Ascending aorta (tissue), 2 donors: ENCODE measurements at regions not wholly inside any gene's neighbourhood (a gene's known extent, or its start where the extent isn't known, plus 50 kb on each side); places are given as distances from the start of the nearest gene placed in this dataset.

Experiments
- DNase-seq, 2 donors: peaks; one replicate each; pipeline ENCODE4 v3.0.0-alpha.2; 2019; ENCODE audit warnings: low spot score in 2 of 2
- H3K27ac ChIP-seq, 2 donors: fragments of 200-600 bp; sonication (generic); one replicate each; pipeline ENCODE4 v1.5.1; 2016 to 2017; ENCODE audit warnings: mild to moderate bottlenecking in 1 of 2
- H3K27me3 ChIP-seq: fragments of 200-600 bp; sonication (generic); one replicate; pipeline ENCODE4 v1.5.1; 2017
- H3K36me3 ChIP-seq, 2 donors: fragments of 200-600 bp; sonication (generic); one replicate each; pipeline ENCODE4 v1.5.1; 2016
- H3K4me1 ChIP-seq, 2 donors: fragments of 200-600 bp; sonication (generic); one replicate each; pipeline ENCODE4 v1.5.1; 2016 to 2017; ENCODE audit warnings: mild to moderate bottlenecking in 1 of 2
- H3K4me3 ChIP-seq, 2 donors: fragments of 200-600 bp; sonication (generic); one replicate each; pipeline ENCODE4 v1.5.1; 2016 to 2017; ENCODE audit warnings: mild to moderate bottlenecking in 1 of 2
- H3K9me3 ChIP-seq, 2 donors: fragments of 200-600 bp; sonication (generic); one replicate each; pipeline ENCODE4 v1.5.1; 2016
- CTCF ChIP-seq, 3 experiments: fragments of 200-600 bp in 2 of 3; fragments of 450-650 bp in 1 of 3; sonication (generic) in 2 of 3; IDR thresholded peaks; one replicate each; pipeline ENCODE4 v1.5.1; 2016 to 2019; ENCODE audit warnings: antibody characterized with exemption in 3 of 3, mild to moderate bottlenecking in 1 of 3, moderate library complexity in 1 of 3
- intact Hi-C: fragments of 100-400 bp; cut with DNase I; formaldehyde crosslinking; loops from one replicate; pipeline ENCODE4 v1.15.1; 2023

- no peaks in the 10 kb centered on the region for H3K36me3 ChIP-seq
- peaks cover 0 to 3% of the 10 kb centered on the region in 2 donors for H3K4me1 ChIP-seq
- intact Hi-C loops, result no loop called here
- no peaks in the 10 kb centered on the region for H3K9me3 ChIP-seq
- DNase-seq, result no peak
- no peak overlapping the region for H3K27ac ChIP-seq
- H3K4me3 ChIP-seq, result no peak overlapping the region
- no peaks in the 10 kb centered on the region for H3K27me3 ChIP-seq
- no peak for TF ChIP-seq CTCF (IDR thresholded peaks at IDR 0.05)
Observed at GRCh38 chr10:110408943-110409342, 88.8 kb upstream of the DUSP5 start.

- Histone ChIP-seq H3K9me3 (no peaks in the 10 kb centered on the region), H3K4me3 (no peak overlapping the region), H3K36me3 (no peaks in the 10 kb centered on the region), H3K27ac (no peak overlapping the region), H3K4me1 (peaks cover 0 to 3% of the 10 kb centered on the region in 2 donors), H3K27me3 (no peaks in the 10 kb centered on the region)
- intact Hi-C loops, result no loop called here
- DNase-seq, result no peak
- no peak for TF ChIP-seq CTCF (IDR thresholded peaks at IDR 0.05)
Observed at GRCh38 chr10:110409488-110409887, 88.2 kb upstream of the DUSP5 start.

- Histone ChIP-seq H3K36me3 (no peaks in the 10 kb centered on the region), H3K27me3 (no peaks in the 10 kb centered on the region), H3K9me3 (no peaks in the 10 kb centered on the region), H3K4me3 (no peak overlapping the region), H3K27ac (no peak overlapping the region), H3K4me1 (peaks cover 0 to 3% of the 10 kb centered on the region in 2 donors)
- DNase-seq, result no peak
- TF ChIP-seq CTCF (IDR thresholded peaks at IDR 0.05), result no peak
- intact Hi-C loops, result no loop called here
Observed at GRCh38 chr10:110409926-110410325, 87.8 kb upstream of the DUSP5 start.

- Histone ChIP-seq H3K9me3 (no peaks in the 10 kb centered on the region), H3K36me3 (no peaks in the 10 kb centered on the region), H3K27me3 (no peaks in the 10 kb centered on the region), H3K27ac (no peak overlapping the region), H3K4me3 (no peak overlapping the region), H3K4me1 (peaks cover 0 to 3% of the 10 kb centered on the region in 2 donors)
- peak in 1 of 2 donors; percentile 78 for DNase-seq
- intact Hi-C loops, result no loop called here
- no peak for TF ChIP-seq CTCF (IDR thresholded peaks at IDR 0.05)
Observed at GRCh38 chr10:110410329-110411046, 87.2 kb upstream of the DUSP5 start.

- intact Hi-C loops, result no loop called here
Observed at GRCh38 chr10:110411047-110411410, 86.7 kb upstream of the DUSP5 start.

More at GRCh38 chr10:110411047-110411410, 86.7 kb upstream of the DUSP5 start:
- TF ChIP-seq CTCF (IDR thresholded peaks at IDR 0.05), result no peak
- Histone ChIP-seq H3K27ac (no peak overlapping the region), H3K4me1 (peaks cover 0 to 3% of the 10 kb centered on the region in 2 donors), H3K27me3 (no peaks in the 10 kb centered on the region), H3K36me3 (no peaks in the 10 kb centered on the region), H3K4me3 (no peak overlapping the region), H3K9me3 (no peaks in the 10 kb centered on the region)
- DNase-seq, result no peak
